Frontal cortex (tissue), 3 donors: ENCODE measurements at regions not wholly inside any gene's neighbourhood (a gene's known extent, or its start where the extent isn't known, plus 50 kb on each side); places are given as distances from the start of the nearest gene placed in this dataset.
"Not testable (repeated sequence)": the region's sequence is repeated elsewhere in the genome, so short reads cannot be mapped to it uniquely, and the experiment has no call there.

Experiments used
- DNase-seq, 2 donors: peaks; one replicate each; pipeline ENCODE4 v3.0.0; 2012; ENCODE audit warnings: low spot score in 2 of 2
- FAIRE-seq: peaks from 2 replicates; lab custom pipeline; 2012; peaks lifted over from hg19 to GRCh38; lab: Jason Lieb, UNC
- donor health status: control.
- donor health status: control.
- donor health status: control.

DNA sequence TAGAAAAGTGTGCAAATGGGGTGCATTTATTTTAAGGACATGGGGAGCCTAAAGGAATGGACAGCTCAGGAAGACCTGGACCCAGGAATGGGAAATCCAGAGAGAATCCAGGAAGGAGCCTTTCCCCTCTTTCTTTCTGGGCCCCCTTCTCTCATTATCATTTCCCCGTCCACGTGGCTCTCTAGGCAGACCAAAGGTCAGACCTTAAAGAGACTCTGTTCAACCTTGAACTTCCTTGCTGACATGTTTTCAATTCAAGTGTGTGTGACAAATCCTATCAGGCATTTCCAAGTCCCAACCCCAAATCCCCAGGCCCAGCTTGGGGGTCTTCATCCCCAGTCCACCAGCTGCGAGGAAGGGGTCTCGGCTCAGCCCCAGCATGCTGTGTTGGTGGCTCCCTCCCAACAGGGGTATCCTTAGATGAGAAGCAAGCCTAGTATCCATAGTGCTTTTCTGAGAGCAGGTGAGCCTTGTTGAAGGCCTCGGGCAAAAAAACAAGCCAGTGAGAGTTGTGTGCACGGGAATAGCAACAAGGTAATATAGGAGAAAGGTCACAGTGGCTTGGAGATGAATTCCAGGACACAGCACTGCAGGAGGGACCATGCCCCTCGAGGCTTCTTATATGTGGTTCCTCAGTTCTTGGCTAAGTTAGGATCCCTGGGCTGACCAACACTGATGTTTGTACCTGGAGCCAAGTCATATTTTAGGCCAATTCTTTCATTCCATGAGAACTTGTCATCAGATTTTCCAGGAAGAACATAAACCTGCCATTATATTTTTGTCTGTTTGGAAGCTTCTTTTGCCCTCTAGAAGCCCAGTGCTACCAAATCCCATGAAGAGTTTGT lies 130.0 kb downstream of the ASB7 start:
- FAIRE-seq: no peak
- no peak for DNase-seq

DNA sequence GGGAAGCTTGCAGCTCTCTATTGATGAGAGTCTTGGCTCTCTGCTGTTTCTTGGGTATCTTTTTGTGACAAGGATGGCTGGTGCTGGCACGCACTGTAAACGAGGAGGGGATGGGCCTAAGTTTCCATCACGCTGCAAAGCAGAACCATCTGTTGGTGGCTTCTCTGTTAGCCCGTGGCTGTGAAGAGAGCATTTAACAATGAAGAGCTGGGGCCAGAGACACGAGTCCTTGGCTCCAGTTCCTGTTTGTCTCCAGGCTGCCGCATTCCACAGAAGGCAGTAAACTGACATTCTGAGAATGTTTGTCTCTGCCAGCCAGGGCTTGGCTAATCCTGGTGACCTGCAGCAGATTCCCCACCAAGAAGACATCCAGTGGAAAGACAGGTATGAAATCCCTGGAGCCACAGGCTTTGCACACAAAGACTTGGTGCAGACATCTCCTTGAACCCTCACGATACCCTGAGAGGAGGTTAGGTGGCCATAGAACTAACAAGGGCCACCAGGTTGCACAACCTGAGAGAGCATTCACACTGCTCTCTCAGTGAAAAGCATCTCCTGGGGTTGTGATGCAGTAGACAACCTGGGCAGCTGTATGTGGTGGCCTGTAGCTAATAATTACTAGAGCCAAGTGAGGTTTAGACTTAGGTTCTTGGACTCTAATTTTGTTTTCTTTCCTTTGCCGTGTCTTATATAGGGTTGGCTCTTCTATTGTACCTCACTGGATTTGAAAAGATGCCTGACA lies 130.9 kb downstream of the ASB7 start:
- FAIRE-seq: no peak
- DNase-seq: no peak

GRCh38 chr15:100733843-100734185 lies 131.4 kb downstream of the ASB7 start:
- FAIRE-seq, DNase-seq: not testable (repeated sequence)

GRCh38 chr15:100734586-100734985 lies 132.2 kb downstream of the ASB7 start:
- FAIRE-seq: no peak

DNA sequence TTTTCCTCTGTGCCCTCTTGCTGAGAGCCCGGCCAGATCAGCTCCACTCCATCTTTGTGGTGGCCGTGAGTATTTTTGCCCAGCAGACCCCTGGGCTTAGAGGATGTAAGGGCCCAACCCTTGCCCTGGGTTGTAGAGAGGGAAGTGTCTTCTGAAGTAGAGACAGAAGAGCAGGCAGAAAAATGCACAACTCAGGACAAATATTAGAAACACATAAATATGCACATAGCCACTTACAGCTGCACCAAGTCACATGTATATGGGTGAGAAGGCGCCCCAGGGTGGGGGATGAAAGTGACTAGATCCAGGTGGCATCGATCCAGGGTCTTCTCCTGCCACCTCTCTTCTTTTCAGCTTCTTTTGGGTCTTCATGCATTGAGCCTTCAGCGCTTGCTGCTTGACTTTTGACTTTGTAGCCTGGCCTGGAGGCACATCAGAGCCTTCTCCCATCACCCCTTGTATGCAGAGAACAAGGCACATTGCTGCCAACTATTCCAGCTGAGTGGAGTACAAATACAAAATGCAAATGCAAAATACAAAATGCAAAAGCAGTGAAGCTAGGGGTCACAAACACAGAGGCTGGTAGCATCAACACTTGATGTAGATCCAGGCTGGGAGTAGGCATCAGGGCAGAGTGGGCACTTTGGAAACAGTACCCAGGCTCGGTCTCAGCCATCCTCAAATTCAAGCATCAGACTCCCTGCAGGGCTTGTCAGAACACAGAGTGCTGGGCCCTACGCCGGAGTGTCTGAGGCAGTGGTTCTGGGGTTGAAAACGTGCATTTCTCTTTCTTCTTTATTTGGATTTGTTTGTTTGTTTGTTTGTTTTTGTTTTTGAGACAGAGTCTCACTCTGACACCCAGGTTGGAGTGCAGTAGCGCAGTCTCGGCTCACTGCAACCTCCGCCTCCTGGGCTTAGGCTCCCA lies 133.0 kb downstream of the ASB7 start:
- no peak for DNase-seq
- FAIRE-seq: no peak

More at GRCh38 chr15:100734586-100734985, 132.2 kb downstream of the ASB7 start:
- no peak for DNase-seq

- FAIRE-seq (no peak), DNase-seq (no peak)
Measured at GRCh38 chr15:100737214-100737613, 134.8 kb downstream of the ASB7 start.

DNA sequence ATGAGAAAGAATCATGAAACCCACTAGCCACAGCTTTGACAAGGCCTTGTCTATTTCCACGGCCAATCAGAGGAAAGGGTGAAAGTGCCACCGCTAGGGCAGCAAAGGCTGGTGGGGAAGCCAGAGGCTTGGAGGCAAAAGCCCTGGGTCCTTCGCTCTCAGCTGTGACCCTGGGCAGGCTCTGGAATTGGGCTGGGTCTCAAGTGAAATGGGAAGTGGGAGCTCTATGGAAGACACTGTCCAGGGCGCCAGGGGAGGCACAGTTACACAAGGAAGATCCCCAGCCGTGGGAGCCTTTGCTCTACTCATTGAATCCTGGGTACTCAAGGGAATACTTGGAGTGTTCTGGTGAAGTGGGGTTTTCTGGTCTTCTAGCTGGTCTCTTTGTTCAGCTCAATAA lies 136.2 kb downstream of the ASB7 start:
- DNase-seq (no peak), FAIRE-seq (no peak)

DNA sequence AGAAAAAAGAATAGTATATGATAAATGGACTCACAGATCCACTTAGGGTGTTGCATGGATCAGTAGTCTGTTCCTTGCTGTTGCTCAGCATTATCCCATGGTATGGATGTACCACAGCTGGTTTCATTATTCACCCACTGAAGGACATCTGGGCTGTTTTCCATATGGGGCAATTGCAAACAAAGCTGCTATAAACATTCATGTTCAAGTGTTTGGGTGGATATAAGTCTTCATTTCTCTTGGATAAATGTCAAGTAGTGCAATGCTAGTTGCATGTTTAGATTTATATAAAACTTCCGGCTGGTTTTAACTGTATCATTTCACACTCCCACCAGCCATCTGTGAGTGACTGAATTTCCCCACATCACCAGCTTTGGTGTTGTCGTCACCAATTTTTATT lies 137.7 kb downstream of the ASB7 start:
- FAIRE-seq: no peak
- DNase-seq: no peak

GRCh38 chr15:100751585-100751984 lies 128.0 kb upstream of the ALDH1A3 start:
- DNase-seq (no peak), FAIRE-seq (no peak)

DNA sequence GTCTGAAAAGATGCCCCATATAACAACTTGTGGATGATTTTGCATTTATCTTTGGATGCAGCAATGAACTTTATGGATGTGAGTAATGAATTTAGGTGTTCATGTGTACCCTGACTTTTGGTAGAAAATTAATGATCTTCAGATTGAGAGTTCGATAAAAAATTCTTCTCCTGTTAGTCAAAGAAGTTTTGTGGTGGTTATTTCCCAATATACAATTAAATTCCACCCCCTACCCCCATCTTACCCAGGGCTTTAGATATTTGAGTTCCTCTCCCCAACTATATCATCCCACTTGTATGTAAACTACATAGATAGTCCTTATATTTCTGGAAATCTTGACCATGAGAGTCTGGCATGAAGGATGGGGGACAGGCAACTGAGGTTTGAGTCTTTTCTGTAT lies 126.1 kb upstream of the ALDH1A3 start:
- FAIRE-seq (no peak), DNase-seq (no peak)

DNA sequence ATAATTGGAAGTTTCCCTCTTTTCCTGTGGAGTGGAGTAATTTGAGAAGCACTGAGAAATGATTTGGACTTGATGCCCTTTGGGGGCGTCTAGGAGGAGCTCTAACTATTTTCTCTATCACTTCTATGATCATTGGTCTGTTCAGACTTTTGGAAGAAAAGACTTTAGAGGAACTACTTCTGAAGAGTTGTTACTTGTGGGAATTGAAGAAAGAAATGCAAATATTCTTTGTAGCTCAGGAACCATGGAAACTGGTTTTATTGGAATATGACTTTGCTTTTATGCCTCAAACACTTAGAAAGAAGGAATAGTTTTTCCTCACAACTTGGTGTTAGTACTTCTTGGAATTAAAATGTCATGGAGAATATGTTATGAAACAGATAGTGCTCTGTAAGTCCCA lies 122.0 kb upstream of the ALDH1A3 start:
- FAIRE-seq: no peak
- DNase-seq: no peak

GRCh38 chr15:100758555-100758954 lies 121.1 kb upstream of the ALDH1A3 start:
- DNase-seq (no peak), FAIRE-seq (no peak)

DNA sequence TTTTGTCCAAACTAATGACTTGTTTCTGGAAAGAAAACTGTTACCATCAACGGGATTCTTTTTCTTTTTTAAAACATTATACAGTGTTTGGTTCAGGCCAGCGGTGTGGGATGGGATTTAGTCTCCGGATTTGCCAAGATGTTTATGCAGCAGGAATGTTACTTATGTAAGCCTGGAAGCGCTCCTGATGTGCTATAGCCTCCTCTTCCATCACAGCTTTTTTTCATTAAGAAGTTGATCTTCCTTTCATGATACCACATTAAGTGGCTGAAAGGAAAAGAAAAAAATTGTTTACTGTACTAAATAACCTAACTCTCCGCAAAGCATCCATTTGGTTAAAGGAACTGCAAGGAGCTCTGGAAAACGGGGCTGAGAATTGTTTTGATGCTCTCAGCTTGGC lies 120.5 kb upstream of the ALDH1A3 start:
- no peak for DNase-seq
- FAIRE-seq: no peak

DNA sequence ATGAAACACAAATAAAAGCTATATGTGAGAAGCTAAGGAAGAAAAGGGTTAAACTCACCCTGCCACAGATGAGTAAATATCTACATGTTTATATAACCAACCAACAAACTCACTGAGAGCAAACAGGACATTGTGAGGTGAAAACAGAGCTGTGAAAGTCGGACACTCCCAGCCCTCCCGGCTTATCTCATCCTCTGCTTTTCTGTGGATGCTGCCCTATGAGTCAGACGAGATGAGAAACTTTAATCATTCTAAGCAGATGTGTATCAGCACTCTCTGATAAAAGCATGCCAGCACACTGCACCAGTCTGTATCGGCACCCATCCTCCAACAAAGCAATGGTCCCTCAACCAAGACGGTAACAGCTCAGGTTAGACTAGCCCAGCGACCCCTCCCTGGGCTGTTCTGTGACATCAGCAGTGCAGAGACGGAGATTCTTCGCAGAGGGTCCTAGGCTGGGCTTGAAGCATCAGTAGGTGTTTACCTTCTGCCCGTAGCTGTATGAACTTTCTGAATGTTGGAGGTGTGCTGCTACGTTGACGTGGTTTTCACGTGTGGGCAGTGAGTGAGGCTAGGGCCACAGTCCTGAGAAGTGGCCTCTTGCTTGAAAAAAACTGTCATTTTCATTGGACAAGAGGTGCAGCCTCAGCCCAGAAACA lies 119.8 kb upstream of the ALDH1A3 start:
- no peak for FAIRE-seq
- DNase-seq: no peak

DNA sequence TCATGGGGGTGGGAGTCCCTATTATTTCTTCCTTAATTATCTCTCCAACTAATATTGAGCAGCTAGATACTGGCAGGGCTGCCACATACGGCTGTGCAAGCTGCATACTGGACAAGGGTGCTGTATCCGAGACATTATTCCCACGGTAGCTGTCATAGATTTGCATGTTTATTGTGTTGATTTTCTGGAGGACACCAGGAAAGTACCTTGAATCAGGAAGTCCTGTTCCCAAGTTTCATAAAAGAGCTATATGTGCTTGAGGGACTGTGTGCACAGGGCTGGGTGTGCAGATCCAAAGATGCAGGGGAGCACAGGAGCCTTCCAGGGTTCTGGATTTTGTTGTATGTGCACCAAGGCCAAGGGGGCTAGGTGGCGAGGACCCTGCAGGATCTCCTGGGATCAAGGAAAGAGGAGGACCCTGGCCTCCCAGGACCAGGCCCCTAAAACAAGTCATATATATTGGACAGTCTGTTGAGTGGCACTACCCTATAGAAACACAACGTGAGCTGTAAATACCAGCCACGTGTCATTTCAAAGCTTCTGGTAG lies 119.2 kb upstream of the ALDH1A3 start:
- no peak for DNase-seq
- FAIRE-seq: no peak

DNA sequence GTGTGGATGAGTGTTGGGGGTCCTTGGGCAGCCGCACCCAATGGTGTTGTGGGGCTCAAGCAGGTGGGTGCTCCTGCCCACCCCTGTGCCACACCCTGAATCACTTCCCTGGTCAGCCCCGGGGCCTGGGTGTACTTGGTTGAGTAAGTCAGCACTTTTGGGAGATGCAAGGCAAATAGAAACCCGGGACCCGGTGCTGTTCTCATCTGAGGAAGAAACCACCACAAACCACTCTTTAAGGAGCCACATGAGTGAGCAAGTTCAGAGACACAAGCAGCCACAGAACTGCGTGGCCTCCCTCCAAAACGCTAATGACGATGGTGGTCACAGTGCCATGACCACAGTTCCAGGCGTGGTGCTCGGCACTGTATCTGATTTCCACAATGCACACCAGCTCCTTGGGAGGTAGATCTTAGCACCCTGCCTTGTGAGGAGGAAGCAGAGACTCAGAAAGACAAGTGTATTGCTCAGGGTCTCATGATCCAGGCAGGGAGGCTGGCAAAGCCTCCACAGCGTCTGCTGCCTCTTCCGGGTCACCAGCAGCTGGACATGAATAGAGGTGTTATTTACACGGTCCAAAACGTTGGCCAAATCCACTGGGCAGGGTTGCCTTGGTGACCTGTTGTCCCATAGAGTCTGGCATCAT lies 118.2 kb upstream of the ALDH1A3 start:
- FAIRE-seq (no peak), DNase-seq (no peak)

GRCh38 chr15:100762289-100762688 lies 117.3 kb upstream of the ALDH1A3 start:
- FAIRE-seq (no peak), DNase-seq (no peak)

GRCh38 chr15:100762913-100763834 lies 116.5 kb upstream of the ALDH1A3 start:
- DNase-seq (no peak), FAIRE-seq (no peak)
